Urinary bladder (tissue), 3 donors: ENCODE measurements at regions not wholly inside any gene's neighbourhood (a gene's known extent, or its start where the extent isn't known, plus 50 kb on each side); places are given as distances from the start of the nearest gene placed in this dataset.

Experiments used
- DNase-seq: peaks from one replicate; pipeline ENCODE4 v3.0.0-alpha.2; 2015; ENCODE audit errors: extremely low spot score
- H3K27ac ChIP-seq: one replicate; pipeline ENCODE4 v1.5.1; 2013; ENCODE audit warnings: low read depth, mild to moderate bottlenecking, moderate library complexity
- H3K36me3 ChIP-seq: one replicate; pipeline ENCODE4 v1.6.1; 2013; ENCODE audit warnings: mild to moderate bottlenecking, moderate library complexity; ENCODE audit not compliant: insufficient read depth
- H3K4me1 ChIP-seq: one replicate; pipeline ENCODE4 v1.6.1; 2013; ENCODE audit warnings: mild to moderate bottlenecking, moderate library complexity; ENCODE audit not compliant: insufficient read depth
- H3K4me3 ChIP-seq: one replicate; pipeline ENCODE4 v1.5.1; 2013; ENCODE audit warnings: low read depth, low read length
- WGBS: extraction: QIAGEN DNeasy Blood & Tissue Kit; methylation state at CpG from one replicate; pipeline ENCODE4 v1.1.7; 2013; 5-methylcytosine and 5-hydroxymethylcytosine counted together
- donor health status: healthy with polysubstance abuse.
- donor health status: healthy.

GRCh38 chr4:18669390-18669789 lies 647.8 kb upstream of the LCORL start:
- no peak for DNase-seq
- H3K4me1 ChIP-seq = no peaks in the 10 kb centered on the region
- no peak overlapping the region for H3K27ac ChIP-seq
- no peak overlapping the region for H3K4me3 ChIP-seq
- H3K36me3 ChIP-seq = no peaks in the 10 kb centered on the region
- WGBS = 91% methylated on average over 1 of the region's 1 CpG

DNA sequence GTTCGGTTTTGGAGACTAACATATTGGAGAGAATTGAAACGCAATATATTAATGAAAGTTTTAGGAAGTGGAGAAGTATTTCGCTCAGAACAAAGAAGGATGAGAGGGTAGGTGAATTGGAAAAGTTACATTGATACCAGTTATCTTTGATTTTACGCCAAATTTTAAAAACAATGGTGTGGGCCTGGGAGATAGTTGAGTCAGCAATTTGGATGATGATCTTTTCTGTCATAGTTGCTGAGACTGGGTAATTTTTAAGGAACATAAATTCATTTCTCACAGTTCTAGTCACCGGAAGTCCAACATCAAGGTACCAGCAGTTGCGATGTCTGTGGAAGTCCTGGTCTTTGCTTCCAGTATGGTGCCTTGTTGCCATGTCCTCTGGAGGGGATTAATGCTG lies 644.8 kb upstream of the LCORL start:
- no peak overlapping the region for H3K4me3 ChIP-seq
- no peak for DNase-seq
- H3K4me1 ChIP-seq = no peaks in the 10 kb centered on the region
- WGBS = 97% methylated on average over 6 of the region's 6 CpGs
- no peaks in the 10 kb centered on the region for H3K36me3 ChIP-seq
- H3K27ac ChIP-seq = no peak overlapping the region

- H3K4me3 ChIP-seq = no peak overlapping the region
Observed at GRCh38 chr4:18664171-18664570, 642.6 kb upstream of the LCORL start.

DNA sequence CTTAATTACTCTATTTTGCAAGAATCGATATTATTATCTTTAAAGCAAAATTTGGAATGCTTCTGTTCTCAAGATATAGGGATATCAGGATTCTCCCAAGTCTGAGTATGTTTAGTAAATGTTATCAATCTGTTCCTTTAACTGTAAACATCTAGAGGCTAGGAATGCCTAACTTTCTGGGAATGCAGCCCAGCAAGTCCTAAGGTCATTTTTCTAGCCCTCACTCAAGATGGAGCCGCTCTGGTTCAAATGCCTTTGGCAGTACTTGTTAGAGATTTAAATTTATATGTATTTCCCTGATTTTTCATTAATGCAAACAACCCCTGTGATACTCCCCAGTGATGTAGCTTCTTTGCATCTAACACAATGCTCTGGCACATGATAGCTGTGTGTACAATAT lies 623.8 kb upstream of the LCORL start:
- 26% methylated on average over 2 of the region's 2 CpGs for WGBS
- H3K4me1 ChIP-seq = no peaks in the 10 kb centered on the region
- no peak overlapping the region for H3K4me3 ChIP-seq
- DNase-seq = no peak
- no peaks in the 10 kb centered on the region for H3K36me3 ChIP-seq
- no peak overlapping the region for H3K27ac ChIP-seq

More at GRCh38 chr4:18664171-18664570, 642.6 kb upstream of the LCORL start:
- WGBS = 88% methylated on average over 9 of the region's 9 CpGs
- DNase-seq = no peak
- H3K36me3 ChIP-seq = no peaks in the 10 kb centered on the region
- no peak overlapping the region for H3K27ac ChIP-seq
- H3K4me1 ChIP-seq = no peaks in the 10 kb centered on the region

DNA sequence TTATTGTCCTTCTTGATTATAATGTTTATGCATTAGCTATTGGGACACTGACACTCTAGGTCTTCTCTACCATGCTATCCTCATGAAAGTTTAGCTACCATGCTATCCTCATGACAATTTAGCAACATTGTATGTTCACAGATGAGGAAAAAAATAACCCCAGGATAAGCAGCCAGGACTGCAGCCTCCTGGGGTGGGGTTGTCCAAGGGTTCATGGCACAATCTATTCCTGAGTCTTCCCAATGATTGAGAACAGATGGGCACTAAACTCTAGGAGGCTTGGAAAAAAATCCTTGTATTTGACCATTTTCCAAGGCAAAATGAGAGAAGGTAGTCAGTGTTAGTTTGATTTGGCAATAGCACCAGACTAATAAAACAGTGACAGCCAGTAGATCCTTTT lies 619.8 kb upstream of the LCORL start:
- no peak overlapping the region for H3K4me3 ChIP-seq

GRCh38 chr4:18638031-18638430 lies 616.5 kb upstream of the LCORL start:
- no peak for DNase-seq
- H3K4me1 ChIP-seq = no peaks in the 10 kb centered on the region
- H3K27ac ChIP-seq = no peak overlapping the region
- H3K36me3 ChIP-seq = no peaks in the 10 kb centered on the region
- H3K4me3 ChIP-seq = no peak overlapping the region
- 71% methylated on average over 4 of the region's 4 CpGs for WGBS

More for the DNA sequence above, 619.8 kb upstream of the LCORL start:
- no peaks in the 10 kb centered on the region for H3K4me1 ChIP-seq
- no peak overlapping the region for H3K27ac ChIP-seq
- H3K36me3 ChIP-seq = no peaks in the 10 kb centered on the region
- DNase-seq = no peak

- Histone ChIP-seq H3K27ac (no peak overlapping the region), H3K4me3 (no peak overlapping the region), H3K4me1 (no peaks in the 10 kb centered on the region), H3K36me3 (no peaks in the 10 kb centered on the region)
- no peak for DNase-seq
- WGBS = 51% methylated on average over 10 of the region's 10 CpGs
Observed at GRCh38 chr4:18636001-18636585, 614.5 kb upstream of the LCORL start.

GRCh38 chr4:18635531-18635930 lies 614.0 kb upstream of the LCORL start:
- Histone ChIP-seq H3K4me1 (no peaks in the 10 kb centered on the region), H3K4me3 (no peak overlapping the region), H3K27ac (no peak overlapping the region), H3K36me3 (no peaks in the 10 kb centered on the region)
- WGBS = 39% methylated on average over 3 of the region's 3 CpGs
- no peak for DNase-seq

DNA sequence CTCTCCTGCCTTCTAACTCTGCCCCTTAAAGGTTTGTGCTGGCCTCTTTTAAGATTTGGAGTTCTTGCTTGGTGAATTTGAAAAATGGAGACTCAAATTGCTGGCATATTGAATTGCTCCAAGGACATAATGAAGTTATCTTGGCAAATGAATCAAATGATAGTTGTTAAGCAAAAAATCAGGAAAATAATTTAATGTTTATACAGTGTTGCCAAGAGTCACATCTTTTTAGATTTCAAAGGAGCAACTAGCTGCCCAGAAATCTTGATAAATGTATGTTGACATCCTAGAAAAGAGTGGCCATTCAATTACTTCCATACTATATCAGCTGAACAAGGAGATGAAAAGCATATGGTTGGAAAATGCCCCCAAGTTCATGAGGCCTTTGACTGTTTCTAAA lies 610.0 kb upstream of the LCORL start:
- no peak for DNase-seq
- Histone ChIP-seq H3K4me1 (no peaks in the 10 kb centered on the region), H3K36me3 (no peaks in the 10 kb centered on the region), H3K4me3 (no peak overlapping the region), H3K27ac (no peak overlapping the region)

GRCh38 chr4:18630218-18631110 lies 608.9 kb upstream of the LCORL start:
- no peak overlapping the region for H3K4me3 ChIP-seq
- WGBS = 93% methylated on average over 29 of the region's 29 CpGs
- DNase-seq = no peak
- H3K4me1 ChIP-seq = no peaks in the 10 kb centered on the region
- H3K36me3 ChIP-seq = no peaks in the 10 kb centered on the region
- no peak overlapping the region for H3K27ac ChIP-seq

DNA sequence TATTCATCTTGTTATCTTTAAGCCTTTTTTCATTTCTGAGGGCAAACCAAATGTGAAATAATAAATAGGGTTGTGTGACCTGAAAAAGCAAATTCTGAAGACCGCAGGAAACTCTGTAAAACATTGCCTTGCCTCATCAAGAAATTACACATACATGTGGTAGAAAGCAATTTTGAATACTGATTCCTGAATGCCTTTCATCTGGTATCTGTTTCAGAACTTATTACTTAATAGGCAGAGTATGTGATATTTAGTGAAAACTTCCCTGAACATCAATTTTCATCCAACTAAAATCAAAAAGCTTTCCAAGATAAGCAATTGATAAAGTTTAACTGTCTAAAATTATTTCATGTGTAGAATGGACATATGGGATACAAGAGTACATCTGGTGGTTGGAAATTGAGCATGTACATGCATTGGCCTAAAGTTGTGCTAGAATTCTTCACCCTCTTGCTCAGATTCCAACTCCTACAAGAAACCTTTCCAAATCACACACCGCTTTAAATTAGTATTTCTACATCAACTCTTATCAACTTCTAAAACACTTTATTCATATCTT lies 606.0 kb upstream of the LCORL start:
- WGBS = 88% methylated on average over 2 of the region's 2 CpGs
- no peak overlapping the region for H3K4me3 ChIP-seq
- H3K36me3 ChIP-seq = no peaks in the 10 kb centered on the region
- no peaks in the 10 kb centered on the region for H3K4me1 ChIP-seq
- no peak overlapping the region for H3K27ac ChIP-seq
- no peak for DNase-seq

DNA sequence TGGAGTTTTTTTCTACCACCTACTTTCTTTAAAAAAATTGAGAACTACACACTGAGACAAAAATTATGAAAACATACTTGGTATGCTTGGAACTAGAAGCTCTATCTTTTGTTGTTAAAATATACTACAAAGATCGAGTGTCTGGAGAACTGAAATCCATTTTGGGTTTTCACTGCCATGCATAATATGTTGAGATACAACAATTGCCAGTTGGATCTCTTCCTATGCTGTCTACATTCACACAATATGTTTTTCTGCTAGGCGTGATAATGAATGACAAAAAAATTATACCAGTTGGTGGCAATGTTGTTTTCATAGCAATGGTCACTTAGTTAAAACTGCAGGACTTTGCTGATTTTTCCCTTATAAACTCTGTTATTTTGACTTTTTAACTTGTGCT lies 605.4 kb upstream of the LCORL start:
- Histone ChIP-seq H3K4me1 (no peaks in the 10 kb centered on the region), H3K36me3 (no peaks in the 10 kb centered on the region), H3K27ac (no peak overlapping the region), H3K4me3 (no peak overlapping the region)
- no peak for DNase-seq
- WGBS = 62% methylated on average over 2 of the region's 2 CpGs

DNA sequence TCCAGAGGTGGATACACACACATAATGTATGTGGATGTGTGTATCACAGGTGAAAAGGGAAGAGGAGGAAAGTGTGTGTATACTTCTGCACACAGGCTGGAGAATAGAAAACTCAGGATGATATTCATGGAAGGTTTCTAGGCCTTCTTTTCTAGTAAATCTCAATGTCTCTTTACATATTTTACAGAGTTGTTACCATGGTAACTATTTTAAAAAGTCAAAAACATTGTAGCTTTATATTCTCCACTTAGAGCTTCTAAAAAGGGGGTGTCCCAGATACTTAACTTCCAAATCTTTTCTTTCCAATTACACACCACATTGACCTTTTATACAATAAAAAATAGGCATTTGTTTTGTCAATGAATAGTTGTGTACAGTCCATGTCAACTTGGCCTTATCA lies 604.8 kb upstream of the LCORL start:
- Histone ChIP-seq H3K4me1 (no peaks in the 10 kb centered on the region), H3K27ac (no peak overlapping the region), H3K36me3 (no peaks in the 10 kb centered on the region), H3K4me3 (no peak overlapping the region)
- no peak for DNase-seq

- no peaks in the 10 kb centered on the region for H3K36me3 ChIP-seq
- 77% methylated on average over 1 of the region's 1 CpG for WGBS
- DNase-seq = no peak
- no peak overlapping the region for H3K27ac ChIP-seq
- no peak overlapping the region for H3K4me3 ChIP-seq
- no peaks in the 10 kb centered on the region for H3K4me1 ChIP-seq
Observed at GRCh38 chr4:18621186-18621585, 599.6 kb upstream of the LCORL start.
